HCT116 (cell line): ENCODE measurements at regions not wholly inside any gene's neighbourhood (a gene's known extent, or its start where the extent isn't known, plus 50 kb on each side); places are given as distances from the start of the nearest gene placed in this dataset.

Experiments
- ATAC-seq: fragments of 200-7000 bp; cut with Tn5 transposase; 2 replicates; pipeline ENCODE4 v1.9.1; 2020; ENCODE audit warnings: mild to moderate bottlenecking, moderate library complexity
- BruUV-seq: library from RNA; stranded (reverse); fragments of 400-500 nt; replicated peaks from 2 replicates; lab custom pipeline; 2021; lab: Mats Ljungman, UMichigan
- CTCF ChIA-PET: fragments of 300-600 bp; sonication (Branson Sonifier 250); formaldehyde crosslinking; loops from one replicate; lab custom pipeline; 2021; ENCODE audit warnings: antibody characterized with exemption; lab: Charles Lee
- POLR2A ChIA-PET: fragments of 300-600, 350-600 bp; sonication (Branson Sonifier 250); formaldehyde crosslinking; loops from one replicate; lab custom pipeline; 2021; ENCODE audit warnings: antibody characterized with exemption; lab: Charles Lee
- RAD21 ChIA-PET, 2 experiments: fragments of 300-600 bp; sonication (Branson Sonifier 250); formaldehyde crosslinking; loops; one replicate each; lab custom pipeline; 2023; ENCODE audit warnings: low total read pairs in 2 of 2; ENCODE audit not compliant: uncharacterized antibody in 2 of 2, unreplicated experiment in 2 of 2, low non-redundant PET in 1 of 2; lab: Charles Lee
- DNase-seq: peaks from one replicate; pipeline ENCODE4 v3.0.0-alpha.2; 2010; ENCODE audit warnings: low read depth, low spot score
- H2AFZ ChIP-seq: fragments of 200-600 bp; shearing (Covaris generic), sonication (generic); 2 replicates; pipeline ENCODE4 v1.6.1; 2017; ENCODE audit warnings: low read depth, mixed run types, mixed read lengths, antibody characterized with exemption, low read length; ENCODE audit not compliant: poor library complexity, severe bottlenecking
- H3K27ac ChIP-seq: 2 replicates; pipeline ENCODE4 v1.5.1; 2012; ENCODE audit warnings: low read depth, low read length
- H3K27me3 ChIP-seq: fragments of 200-600 bp; sonication (generic); 2 replicates; pipeline ENCODE4 v1.6.1; 2016; ENCODE audit warnings: mixed run types, low read length, mixed read lengths; ENCODE audit not compliant: insufficient read depth
- H3K36me3 ChIP-seq, 2 experiments: fragments of 200-500 bp in 1 of 2; fragments of 200-600 bp in 1 of 2; sonication (Bioruptor generic) in 1 of 2; sonication (generic) in 1 of 2; 2 replicates each; pipeline versions ENCODE4 v1.5.1 to v1.6.1; 2014 to 2016; ENCODE audit warnings: low read length in 2 of 2, inconsistent platforms in 1 of 2, mixed read lengths in 1 of 2, mixed run types in 1 of 2; ENCODE audit not compliant: insufficient read depth in 2 of 2, control insufficient read depth in 1 of 2
- H3K4me1 ChIP-seq, 2 experiments: fragments of 200-600 bp in 1 of 2; sonication (generic) in 1 of 2; 2 replicates each; pipeline versions ENCODE4 v1.5.1 to v1.6.1; 2012 to 2017; ENCODE audit warnings: low read length in 2 of 2, inconsistent platforms in 1 of 2, mild to moderate bottlenecking in 1 of 2, mixed read lengths in 1 of 2, mixed run types in 1 of 2, moderate library complexity in 1 of 2; ENCODE audit not compliant: insufficient read depth in 2 of 2, control insufficient read depth in 1 of 2
- H3K4me2 ChIP-seq: fragments of 200-600 bp; sonication (generic); 2 replicates; pipeline ENCODE4 v1.6.1; 2017; ENCODE audit warnings: mixed run types, low read length, mixed read lengths
- H3K4me3 ChIP-seq, 2 experiments: fragments of 200-600 bp in 1 of 2; sonication (generic) in 1 of 2; replicated peaks in 1 of 2; 2 replicates each; pipeline ENCODE4 v1.5.1; 2011 to 2016; ENCODE audit warnings: low read length in 2 of 2, control low read depth in 1 of 2, low read depth in 1 of 2, mild to moderate bottlenecking in 1 of 2, mixed read lengths in 1 of 2, mixed run types in 1 of 2
- H3K79me2 ChIP-seq: fragments of 200-600 bp; sonication (generic); 2 replicates; pipeline ENCODE4 v1.6.1; 2017; ENCODE audit warnings: mild to moderate bottlenecking, mixed run types, low read length, moderate library complexity, mixed read lengths; ENCODE audit not compliant: insufficient read depth
- H3K9ac ChIP-seq: fragments of 200-600 bp; sonication (generic); 2 replicates; pipeline ENCODE4 v1.6.1; 2016; ENCODE audit warnings: low read length, mixed read lengths
- H3K9me2 ChIP-seq: fragments of 200-600 bp; sonication (generic), shearing (Covaris generic); 2 replicates; pipeline ENCODE4 v1.6.1; 2017; ENCODE audit warnings: mixed run types, mild to moderate bottlenecking, moderate library complexity; ENCODE audit not compliant: insufficient read depth
- H3K9me3 ChIP-seq, 2 experiments: fragments of 200-500 bp in 1 of 2; fragments of 200-600 bp in 1 of 2; sonication (Bioruptor generic) in 1 of 2; sonication (generic) in 1 of 2; 2 replicates each; pipeline ENCODE4 v1.6.1; 2014 to 2017; ENCODE audit warnings: low read length in 2 of 2, mixed read lengths in 2 of 2, inconsistent platforms in 1 of 2, low read depth in 1 of 2, mild to moderate bottlenecking in 1 of 2, mixed run types in 1 of 2, moderate library complexity in 1 of 2; ENCODE audit not compliant: control insufficient read depth in 1 of 2, insufficient read depth in 1 of 2
- H4K20me1 ChIP-seq: fragments of 200-600 bp; sonication (generic), shearing (Covaris generic); 2 replicates; pipeline ENCODE4 v1.6.1; 2017; ENCODE audit warnings: mixed run types, mild to moderate bottlenecking, moderate library complexity; ENCODE audit not compliant: insufficient read depth
- ATF3 ChIP-seq: IDR thresholded peaks from 2 replicates; pipeline ENCODE4 v1.6.1; 2012
- CBX3 ChIP-seq: IDR thresholded peaks from 2 replicates; pipeline ENCODE4 v1.6.1; 2012; ENCODE audit warnings: low read depth
- ELF1 ChIP-seq: IDR thresholded peaks from 2 replicates; pipeline ENCODE4 v1.6.1; 2012; ENCODE audit warnings: low read depth, borderline replicate concordance
- EZH2 ChIP-seq: fragments of 200-600 bp; sonication (generic); IDR thresholded peaks from 2 replicates; pipeline ENCODE4 v1.6.1; 2017; ENCODE audit warnings: antibody characterized with exemption, mixed run types
- EZH2phosphoT487 ChIP-seq: fragments of 200-600 bp; IDR thresholded peaks from 2 replicates; pipeline ENCODE4 v1.6.1; 2018; ENCODE audit warnings: antibody characterized with exemption, borderline replicate concordance
- JUND ChIP-seq: IDR thresholded peaks from 2 replicates; pipeline ENCODE4 v1.6.1; 2012
- MAX ChIP-seq: IDR thresholded peaks from 2 replicates; pipeline ENCODE4 v1.6.1; 2012
- POLR2A ChIP-seq: IDR thresholded peaks from 2 replicates; pipeline ENCODE4 v1.7.0; 2011; ENCODE audit warnings: borderline replicate concordance; ENCODE audit not compliant: insufficient read depth, insufficient read length; ENCODE audit errors: extremely low read depth
- RAD21 ChIP-seq: IDR thresholded peaks from 2 replicates; pipeline ENCODE4 v1.6.1; 2012; ENCODE audit warnings: low read depth, mild to moderate bottlenecking
- REST ChIP-seq: IDR thresholded peaks from 2 replicates; pipeline ENCODE4 v1.6.1; 2012; ENCODE audit warnings: low read depth
- SIN3A ChIP-seq: IDR thresholded peaks from 2 replicates; pipeline ENCODE4 v1.6.1; 2012; ENCODE audit warnings: low read depth
- TCF7L2 ChIP-seq: IDR thresholded peaks from 2 replicates; pipeline ENCODE4 v1.7.0; 2011; ENCODE audit warnings: borderline replicate concordance, inconsistent platforms; ENCODE audit not compliant: insufficient read depth, insufficient read length; ENCODE audit errors: extremely low read depth
- ZFX ChIP-seq: fragments of 450-650 bp; IDR thresholded peaks from 2 replicates; pipeline ENCODE4 v1.6.1; 2017
- intact Hi-C: fragments of 100-400 bp; cut with micrococcal nuclease; formaldehyde crosslinking; loops from 2 replicates; pipeline ENCODE4 v1.10.0; 2022

- intact Hi-C loops: no loop called here
- ChIA-PET RAD21 (no interaction called here), POLR2A (no interaction called here), CTCF (interaction anchor here (2.1 kb wide), 1 partner anchor 12 kb away, joined by 14 read pairs; no protein-coding TSS in a partner anchor)
- H2AFZ ChIP-seq: no peak overlapping the region
- H4K20me1 ChIP-seq: no peaks in the 10 kb centered on the region
- H3K4me1 ChIP-seq: no peaks in the 10 kb centered on the region
- no peaks in the 10 kb centered on the region for H3K9me3 ChIP-seq
- H3K79me2 ChIP-seq: no peaks in the 10 kb centered on the region
- no peak overlapping the region for H3K4me3 ChIP-seq
- BruUV-seq: no TSS peak
- no peak overlapping the region for H3K9ac ChIP-seq
- H3K27ac ChIP-seq: no peak overlapping the region
- H3K9me2 ChIP-seq: no peaks in the 10 kb centered on the region
- no peak for DNase-seq
- no peaks in the 10 kb centered on the region for H3K36me3 ChIP-seq
- no peak overlapping the region for H3K4me2 ChIP-seq
- no peak for ATAC-seq
- H3K27me3 ChIP-seq: peaks cover 8% of the 10 kb centered on the region; the same call in 1 of the 2 replicates
- TF ChIP-seq EZH2phosphoT487 (no peak), EZH2 (no peak), MAX (no peak), ATF3 (no peak), ZFX (no peak), REST (no peak), JUND (no peak), SIN3A (no peak), ELF1 (no peak), RAD21 (no peak), POLR2A (no peak), CBX3 (no peak), TCF7L2 (no peak)
- TF ChIP-seq, all 23 proteins: peak for 0
Observed at GRCh38 chr2:16033032-16033293, 92.6 kb downstream of the MYCN start.
